H1 (cell line): ENCODE measurements at regions not wholly inside any gene's neighbourhood (a gene's known extent, or its start where the extent isn't known, plus 50 kb on each side); places are given as distances from the start of the nearest gene placed in this dataset.

Experiments used
- CEBPB ChIP-seq: IDR thresholded peaks from 2 replicates; pipeline ENCODE4 v1.6.1; 2012; ENCODE audit warnings: low read depth, low read length
- CHD2 ChIP-seq: IDR thresholded peaks from 2 replicates; pipeline ENCODE4 v1.6.1; 2012; ENCODE audit warnings: low read length, improper control_type of control experiment
- EGR1 ChIP-seq: IDR thresholded peaks from 2 replicates; pipeline ENCODE4 v1.6.1; 2011; ENCODE audit warnings: low read depth, low read length, borderline replicate concordance
- FOSL1 ChIP-seq: IDR thresholded peaks from 2 replicates; pipeline ENCODE4 v1.6.1; 2011; ENCODE audit warnings: mild to moderate bottlenecking, low read depth, low read length, moderate library complexity; ENCODE audit not compliant: insufficient read depth
- HDAC2 ChIP-seq, 2 experiments: fragments of 300-600 bp in 1 of 2; sonication (generic) in 1 of 2; IDR thresholded peaks; 2 replicates each; pipeline ENCODE4 v1.6.1; 2011 to 2012; ENCODE audit warnings: low read depth in 2 of 2, low read length in 2 of 2, mild to moderate bottlenecking in 2 of 2, moderate library complexity in 2 of 2, borderline replicate concordance in 1 of 2, inconsistent platforms in 1 of 2
- HDAC6 ChIP-seq: IDR thresholded peaks from one replicate; pipeline ENCODE4 v1.7.1; 2012; ENCODE audit warnings: low read depth, mild to moderate bottlenecking, inconsistent platforms, low read length, moderate library complexity
- KDM5A ChIP-seq: fragments of 200-600 bp; IDR thresholded peaks from 2 replicates; pipeline ENCODE4 v1.7.1; 2012; ENCODE audit warnings: mild to moderate bottlenecking, low read length, inconsistent platforms, mixed read lengths
- NRF1 ChIP-seq: IDR thresholded peaks from 2 replicates; pipeline ENCODE4 v1.6.1; 2011; ENCODE audit warnings: mild to moderate bottlenecking, low read depth, low read length, improper control_type of control experiment
- POU5F1 ChIP-seq: IDR thresholded peaks from 2 replicates; pipeline ENCODE4 v1.6.1; 2011; ENCODE audit warnings: low read depth, mild to moderate bottlenecking, low read length, moderate library complexity
- RFX5 ChIP-seq: IDR thresholded peaks from 2 replicates; pipeline ENCODE4 v1.6.1; 2011; ENCODE audit warnings: low read depth, low read length, improper control_type of control experiment, borderline replicate concordance
- SIRT6 ChIP-seq: IDR thresholded peaks from one replicate; pipeline ENCODE4 v1.7.1; 2012; ENCODE audit warnings: low read length, inconsistent platforms
- SIX5 ChIP-seq: IDR thresholded peaks from 2 replicates; pipeline ENCODE4 v1.6.1; 2011; ENCODE audit warnings: mild to moderate bottlenecking, low read depth, low read length
- SP1 ChIP-seq: IDR thresholded peaks from 2 replicates; pipeline ENCODE4 v1.6.1; 2011; ENCODE audit warnings: low read depth, low read length
- TAF7 ChIP-seq: optimal IDR thresholded peaks from 2 replicates; pipeline ENCODE3; 2011; ENCODE audit warnings: low read depth, mild to moderate bottlenecking, inconsistent platforms, low read length, moderate library complexity, borderline replicate concordance

DNA sequence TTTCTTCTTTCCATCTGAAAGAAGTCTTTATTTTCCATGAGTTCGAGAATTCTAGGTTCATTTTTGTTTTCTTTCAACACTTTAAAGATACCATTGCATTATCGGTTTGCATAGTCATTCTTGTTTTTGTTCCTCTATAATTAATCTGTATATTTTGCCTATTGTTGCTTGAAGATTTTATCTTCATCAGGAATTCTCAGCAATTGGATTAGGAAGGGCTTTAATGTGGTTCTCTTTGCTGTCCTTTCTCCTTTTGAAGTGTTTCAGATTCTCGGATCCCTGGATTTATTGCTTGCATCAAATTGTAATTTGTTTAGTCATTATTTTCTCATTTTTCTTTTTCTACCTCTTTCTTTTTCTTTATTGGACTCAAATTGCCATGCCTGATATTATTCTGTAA lies 609.8 kb downstream of the TLR4 start (continued):
- no peak for TF ChIP-seq FOSL1
- no peak for TF ChIP-seq EGR1
- TF ChIP-seq CHD2: no peak
- no peak for TF ChIP-seq SIRT6
- no peak for TF ChIP-seq TAF7
- no peak for TF ChIP-seq SP1
- TF ChIP-seq NRF1: no peak
- TF ChIP-seq CEBPB: no peak
- no peak for TF ChIP-seq HDAC2 (IDR thresholded peaks at IDR 0.05; ENCODE audit: borderline replicate concordance in 1 of 2, low read depth in 2 of 2, low read length in 2 of 2)
- no peak for TF ChIP-seq RFX5
- no peak for TF ChIP-seq HDAC6
- TF ChIP-seq KDM5A: no peak
- TF ChIP-seq POU5F1: no peak
- TF ChIP-seq SIX5: no peak
- TF ChIP-seq, all 59 proteins: peak for 0
